GM12873 (cell line): ENCODE measurements at regions not wholly inside any gene's neighbourhood (a gene's known extent, or its start where the extent isn't known, plus 50 kb on each side); places are given as distances from the start of the nearest gene placed in this dataset.

Experiments
- TF ChIP-seq, protein P1 (sequence below): IDR thresholded peaks from 2 replicates; pipeline ENCODE4 v1.5.1; 2012; ENCODE audit warnings: low read depth, mild to moderate bottlenecking, moderate library complexity, low read length, control low read depth; ENCODE audit not compliant: insufficient read depth; ENCODE audit errors: missing control alignments

GRCh38 chr18:10114717-10115463 lies 201.1 kb downstream of the VAPA start:
- TF ChIP-seq, protein P1, sequence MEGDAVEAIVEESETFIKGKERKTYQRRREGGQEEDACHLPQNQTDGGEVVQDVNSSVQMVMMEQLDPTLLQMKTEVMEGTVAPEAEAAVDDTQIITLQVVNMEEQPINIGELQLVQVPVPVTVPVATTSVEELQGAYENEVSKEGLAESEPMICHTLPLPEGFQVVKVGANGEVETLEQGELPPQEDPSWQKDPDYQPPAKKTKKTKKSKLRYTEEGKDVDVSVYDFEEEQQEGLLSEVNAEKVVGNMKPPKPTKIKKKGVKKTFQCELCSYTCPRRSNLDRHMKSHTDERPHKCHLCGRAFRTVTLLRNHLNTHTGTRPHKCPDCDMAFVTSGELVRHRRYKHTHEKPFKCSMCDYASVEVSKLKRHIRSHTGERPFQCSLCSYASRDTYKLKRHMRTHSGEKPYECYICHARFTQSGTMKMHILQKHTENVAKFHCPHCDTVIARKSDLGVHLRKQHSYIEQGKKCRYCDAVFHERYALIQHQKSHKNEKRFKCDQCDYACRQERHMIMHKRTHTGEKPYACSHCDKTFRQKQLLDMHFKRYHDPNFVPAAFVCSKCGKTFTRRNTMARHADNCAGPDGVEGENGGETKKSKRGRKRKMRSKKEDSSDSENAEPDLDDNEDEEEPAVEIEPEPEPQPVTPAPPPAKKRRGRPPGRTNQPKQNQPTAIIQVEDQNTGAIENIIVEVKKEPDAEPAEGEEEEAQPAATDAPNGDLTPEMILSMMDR = no peak

- TF ChIP-seq, protein P1 = no peak
Measured at GRCh38 chr18:10116574-10116973, 202.8 kb downstream of the VAPA start.

- TF ChIP-seq, protein P1 = no peak
Measured at GRCh38 chr18:10119528-10119927, 205.7 kb downstream of the VAPA start.

GRCh38 chr18:10119991-10120390 lies 206.2 kb downstream of the VAPA start:
- TF ChIP-seq, protein P1 = no peak

- TF ChIP-seq, protein P1 = no peak
Measured at GRCh38 chr18:10120622-10121021, 206.8 kb downstream of the VAPA start.

DNA sequence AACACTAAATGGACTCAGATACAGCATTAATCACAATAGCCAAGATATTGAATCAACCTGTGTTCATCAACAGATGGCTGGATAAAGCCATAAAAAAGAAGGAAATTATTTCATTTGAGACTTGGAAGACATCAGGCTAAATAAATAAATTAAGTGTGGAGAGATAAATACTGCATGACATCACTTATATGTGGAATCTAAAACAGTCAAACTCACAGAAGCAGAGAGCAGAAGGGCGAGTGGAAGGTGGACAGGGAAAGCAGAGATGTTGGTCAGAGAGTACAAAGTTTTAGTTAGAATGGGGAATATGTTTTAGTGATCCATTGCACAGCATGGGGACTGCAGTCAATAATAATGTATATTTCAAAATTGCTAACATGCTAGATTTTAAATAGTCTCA lies 207.2 kb downstream of the VAPA start:
- TF ChIP-seq, protein P1 = no peak

- TF ChIP-seq, protein P1 = no peak
Measured at GRCh38 chr18:10121786-10122515, 208.1 kb downstream of the VAPA start.
